ENCODE measurements at regions not wholly inside any gene's neighbourhood (a gene's known extent, or its start where the extent isn't known, plus 50 kb on each side); places are given as distances from the start of the nearest gene placed in this dataset.
"Not testable (repeated sequence)": the region's sequence is repeated elsewhere in the genome, so short reads cannot be mapped to it uniquely, and the experiment has no call there.

DNA sequence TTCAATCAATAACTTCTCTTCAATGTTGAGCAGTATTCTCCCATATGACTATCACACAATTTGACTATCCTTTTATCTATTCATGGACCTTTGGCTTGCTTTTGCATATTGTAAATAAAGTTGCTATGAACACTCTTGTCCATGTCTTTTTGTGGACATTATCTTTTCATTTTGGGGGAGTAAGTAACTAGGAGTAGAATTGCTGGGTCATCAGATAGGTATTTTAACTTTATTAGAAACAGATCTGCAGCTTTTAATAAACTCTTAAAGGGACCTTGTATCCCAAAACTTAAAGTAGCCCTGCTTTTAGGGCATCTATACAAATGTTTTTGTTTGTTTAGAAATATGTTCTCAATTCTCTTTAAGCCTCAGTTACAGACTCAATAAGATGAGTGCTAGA, 614.2 kb upstream of the CITED2 start:
- no peak for DNase-seq (ENCODE audit: low spot score)

DNA sequence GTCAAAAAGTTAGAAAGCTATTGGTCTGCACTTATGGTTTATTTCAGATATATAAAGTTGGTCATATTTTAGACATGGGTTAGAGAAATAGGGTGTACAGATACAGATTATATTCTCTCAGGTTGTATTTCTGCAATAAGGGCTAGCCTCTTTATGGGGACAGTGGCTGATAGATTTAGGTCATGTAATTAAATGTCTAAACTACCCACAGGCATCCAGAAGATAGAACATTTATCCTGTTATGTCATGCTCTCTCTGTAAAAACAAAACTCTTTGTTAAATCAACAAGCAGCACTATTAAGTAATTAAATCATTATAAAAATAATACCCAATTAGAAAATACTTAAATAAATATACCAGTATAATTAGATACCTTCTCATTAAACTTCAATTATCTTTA, 612.6 kb upstream of the CITED2 start:
- no peak for DNase-seq (ENCODE audit: low spot score)

DNA sequence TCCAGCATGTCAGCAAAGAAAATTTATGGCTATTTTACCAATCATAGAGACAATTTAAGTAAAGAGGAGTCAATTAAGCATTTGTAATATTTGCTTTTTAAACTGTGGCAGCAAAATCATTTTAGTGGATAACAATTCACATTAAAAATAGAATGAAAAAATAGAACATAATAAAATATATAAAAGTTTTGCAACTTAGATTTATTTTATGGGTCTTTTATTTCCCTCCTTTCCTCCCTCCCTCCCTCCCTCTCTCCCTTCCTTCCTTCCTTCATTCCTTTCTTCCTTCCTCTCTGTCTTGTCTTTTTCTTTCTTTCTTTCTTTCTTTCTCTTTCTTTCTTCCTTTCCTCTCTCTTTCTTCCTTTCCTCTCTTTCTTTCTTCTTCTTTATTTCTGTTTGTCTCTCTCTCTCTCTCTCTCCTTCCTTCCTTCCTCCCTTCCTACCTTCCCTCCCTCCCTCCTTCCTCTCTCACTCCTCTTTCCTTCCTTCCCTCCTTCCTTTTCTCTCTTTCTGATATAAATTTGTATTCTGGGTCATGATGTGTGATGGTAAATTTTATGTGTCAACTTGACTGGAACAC, 610.9 kb upstream of the CITED2 start:
- DNase-seq (ENCODE audit: low spot score) = no peak

DNA sequence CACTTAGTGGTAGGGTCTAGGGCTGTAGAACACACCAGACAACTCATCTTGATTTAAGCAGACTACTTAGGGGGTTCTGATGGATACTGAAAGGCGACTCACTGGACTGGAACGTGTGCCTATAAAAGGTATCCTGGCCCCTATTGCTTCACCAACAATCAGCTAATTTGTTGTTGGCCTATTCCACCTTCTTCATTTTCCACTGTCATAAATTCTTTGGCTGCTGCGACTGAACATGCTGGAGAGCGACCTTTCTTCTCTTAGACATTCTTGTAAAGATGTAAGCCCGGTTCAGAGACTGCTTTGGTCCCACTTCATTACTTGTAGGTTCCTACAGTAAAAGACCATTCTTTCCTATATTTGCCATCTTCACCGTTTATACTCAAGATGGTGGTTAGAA, 609.9 kb upstream of the CITED2 start:
- no peak for DNase-seq (ENCODE audit: low spot score)

DNA sequence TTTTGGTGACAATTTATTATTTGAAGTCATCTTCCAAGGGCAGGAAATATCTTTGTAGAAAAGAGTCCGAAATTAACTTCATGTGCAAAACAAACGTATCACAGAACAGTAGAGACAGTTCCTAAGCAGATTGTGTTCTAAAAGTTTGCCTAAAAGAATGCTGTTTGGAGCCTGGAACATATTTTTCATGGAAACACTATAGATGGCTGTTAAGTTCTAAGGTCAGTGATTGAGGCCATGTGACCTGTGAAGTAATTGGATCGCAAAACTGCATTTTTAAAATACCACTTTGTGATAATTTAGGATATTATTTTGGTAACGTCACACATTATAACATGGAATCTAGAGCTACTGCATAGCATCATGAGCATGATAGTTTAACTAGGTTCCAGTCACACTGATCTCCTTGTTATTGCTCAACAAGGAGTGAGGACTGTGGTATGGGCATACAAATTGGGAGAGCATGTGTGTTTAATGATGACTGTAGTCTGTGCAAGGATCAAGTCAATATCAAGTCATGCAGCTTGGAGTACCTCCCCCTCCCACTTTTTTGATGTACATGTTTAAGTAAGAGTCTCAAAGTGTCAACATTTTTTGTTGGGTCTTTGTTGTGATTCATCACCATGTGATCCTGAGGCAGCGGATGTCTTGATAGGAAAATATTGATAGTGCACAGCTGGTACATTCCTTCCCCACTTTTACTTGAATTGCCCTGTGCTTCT, 609.3 kb upstream of the CITED2 start:
- DNase-seq (ENCODE audit: low spot score) = no peak

DNA sequence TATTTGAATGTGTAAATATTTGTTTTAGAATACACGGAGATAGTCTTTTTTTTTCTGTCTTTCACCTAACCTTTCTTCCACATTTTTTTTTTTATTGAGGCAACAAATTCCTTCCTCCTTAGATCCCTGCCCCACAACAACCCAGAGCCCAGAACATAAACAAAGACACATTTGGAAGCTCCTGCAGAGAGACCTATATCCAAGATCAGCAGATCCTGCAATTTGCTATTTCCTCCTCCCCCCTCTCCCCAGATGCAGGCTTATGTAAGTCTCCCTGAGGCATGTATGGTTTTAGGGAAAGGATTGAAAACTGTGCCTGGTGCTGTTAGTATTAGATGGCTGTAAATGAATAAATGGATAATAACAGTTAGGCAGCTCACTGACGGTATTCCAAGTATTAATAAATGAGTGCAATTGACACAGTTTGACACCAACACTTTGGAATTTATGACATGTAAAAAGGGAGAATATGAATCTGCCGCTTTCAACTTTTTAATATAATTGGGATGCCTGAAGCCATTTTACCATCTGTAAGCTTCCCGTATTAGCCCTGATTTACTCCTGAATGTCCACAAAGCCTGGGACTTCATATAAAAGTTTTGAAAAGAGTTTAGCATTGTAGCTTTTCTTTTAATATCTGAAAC, 608.3 kb upstream of the CITED2 start:
- no peak for DNase-seq (ENCODE audit: low spot score)

DNA sequence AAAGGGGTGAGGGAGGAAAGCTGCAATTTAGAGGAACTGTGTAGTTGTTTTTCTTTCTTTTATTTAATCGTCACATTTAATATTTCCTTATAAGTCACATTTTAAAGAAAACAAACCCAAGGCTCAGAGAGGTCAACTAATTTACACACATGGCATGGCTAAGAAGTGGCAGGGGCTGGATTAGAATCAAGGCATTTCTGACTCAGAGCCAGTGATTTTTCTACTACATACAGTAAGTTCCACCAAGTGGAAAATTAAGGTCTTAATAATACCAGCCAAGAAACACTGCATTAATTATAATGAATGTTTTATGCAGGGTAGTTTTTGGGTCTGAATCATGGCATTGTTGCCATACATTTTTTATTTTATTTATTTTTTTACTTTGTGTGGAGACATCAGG, 607.7 kb upstream of the CITED2 start:
- no peak for DNase-seq (ENCODE audit: low spot score)

DNA sequence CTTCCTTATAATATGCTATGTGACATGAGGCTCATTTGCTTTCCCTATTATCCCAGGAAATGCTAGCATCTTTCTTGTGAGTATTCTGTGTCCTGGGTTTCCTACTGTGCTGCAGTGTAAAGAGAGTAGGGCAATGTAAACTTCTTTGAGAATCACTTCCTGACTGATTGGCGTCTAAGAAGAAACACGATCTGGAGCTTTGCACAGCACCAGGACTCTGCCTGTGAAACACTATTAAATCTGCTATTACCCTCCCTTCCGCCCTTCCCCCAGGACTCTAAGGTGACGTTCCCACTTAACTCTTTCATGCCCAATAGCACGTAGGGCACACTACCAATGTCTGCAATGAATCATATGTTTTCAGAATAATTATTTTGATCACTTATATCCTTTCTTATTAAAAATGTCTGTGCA, 607.3 kb upstream of the CITED2 start:
- no peak for DNase-seq (ENCODE audit: low spot score)

DNA sequence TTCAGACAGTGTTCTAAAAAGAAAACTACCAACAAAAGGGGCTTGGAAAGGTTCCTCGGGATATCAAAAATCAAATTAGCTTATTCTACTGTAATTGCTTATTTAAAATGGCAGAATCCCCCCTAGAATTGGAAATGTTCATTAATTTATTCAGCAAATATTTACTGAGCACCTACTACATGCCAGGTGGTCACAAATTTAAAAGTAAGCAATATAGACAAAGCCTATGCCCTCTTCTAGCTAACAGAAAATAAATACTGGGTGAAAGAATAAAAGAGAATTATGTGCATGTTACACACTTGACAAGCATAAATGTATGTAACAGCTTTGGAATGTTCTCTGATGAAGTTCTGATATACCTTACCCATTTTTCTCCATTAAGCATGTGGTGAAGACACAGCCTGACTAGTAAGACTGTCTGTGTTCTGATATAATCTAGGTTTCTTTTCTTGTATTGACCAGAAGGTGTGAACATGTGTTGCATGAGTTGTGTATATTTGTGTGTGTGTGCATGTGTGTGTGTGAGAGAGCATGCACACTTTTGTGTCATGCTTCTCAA, 606.7 kb upstream of the CITED2 start:
- DNase-seq (ENCODE audit: low spot score) = no peak

DNA sequence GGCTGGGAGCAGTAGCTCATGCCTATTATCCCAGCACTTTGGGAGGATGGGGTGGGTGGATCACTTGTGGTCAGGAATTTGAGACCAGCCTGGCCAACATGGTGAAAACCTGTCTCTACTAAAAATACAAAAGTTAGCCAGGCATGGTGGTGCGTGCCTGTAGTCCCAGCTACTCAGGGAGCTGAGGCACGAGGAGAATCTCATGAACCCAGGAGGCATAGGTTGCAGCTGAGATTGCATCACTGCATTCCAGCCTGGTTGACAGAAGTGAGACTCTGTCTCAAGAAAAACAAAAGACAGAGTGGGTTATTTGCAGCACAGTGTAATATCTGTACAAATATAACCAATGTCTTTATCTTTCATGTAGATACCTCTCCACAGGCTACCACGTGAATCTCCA, 606.2 kb upstream of the CITED2 start:
- not testable (repeated sequence) for DNase-seq (ENCODE audit: low spot score)

DNA sequence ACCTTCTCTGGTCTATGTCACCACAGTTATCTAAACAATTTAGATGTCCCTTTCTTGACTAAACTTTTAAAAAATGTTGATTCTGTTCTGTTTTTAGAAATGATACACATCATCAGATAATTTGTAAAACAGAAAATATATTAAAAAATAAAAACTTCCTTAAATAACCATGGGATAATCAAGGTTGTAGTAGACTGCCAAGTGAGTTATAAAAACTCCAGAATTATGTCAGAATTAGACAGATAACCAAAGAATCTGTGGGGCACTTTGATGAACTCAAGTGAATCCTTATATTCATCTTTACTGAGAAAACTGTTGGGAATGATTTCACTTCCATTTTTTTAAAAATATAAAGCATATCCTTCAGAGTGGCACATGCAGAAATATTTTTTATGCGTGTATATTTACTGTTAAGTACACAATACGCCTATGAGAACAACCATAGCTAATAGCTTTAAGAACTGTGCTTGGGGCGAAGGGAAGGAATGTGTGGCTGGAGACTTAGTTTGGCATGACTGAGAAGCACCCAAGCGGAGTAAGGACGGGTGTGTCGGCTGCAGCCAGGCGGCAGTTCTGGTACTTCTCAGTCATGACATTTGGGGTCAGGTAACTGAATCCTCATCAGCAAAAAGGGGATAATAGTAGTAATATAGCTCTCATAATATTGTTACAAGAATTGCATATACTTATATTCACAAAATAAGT, 604.7 kb upstream of the CITED2 start:
- DNase-seq (ENCODE audit: low spot score) = no peak

DNA sequence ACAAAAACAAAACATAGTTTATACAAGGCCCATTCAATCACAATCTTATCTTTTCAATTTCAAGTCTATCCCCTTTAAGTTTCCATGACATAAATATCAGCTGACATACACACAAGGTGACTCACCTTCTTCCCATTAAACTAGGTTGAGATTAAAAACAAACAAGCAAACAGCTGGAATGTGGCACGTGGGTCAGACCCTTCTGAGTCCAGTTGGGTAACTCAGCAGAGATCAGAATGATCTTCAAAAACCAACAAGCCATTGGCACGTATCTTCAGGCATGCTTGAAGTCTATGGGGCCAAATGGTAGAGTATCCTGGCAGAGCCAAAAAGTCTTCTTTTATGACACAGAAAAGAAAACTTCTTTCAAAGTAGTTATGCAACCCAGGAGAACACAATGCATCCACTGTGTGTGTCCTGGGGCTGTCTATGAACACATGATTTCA, 603.5 kb upstream of the CITED2 start:
- no peak for DNase-seq (ENCODE audit: low spot score)

DNA sequence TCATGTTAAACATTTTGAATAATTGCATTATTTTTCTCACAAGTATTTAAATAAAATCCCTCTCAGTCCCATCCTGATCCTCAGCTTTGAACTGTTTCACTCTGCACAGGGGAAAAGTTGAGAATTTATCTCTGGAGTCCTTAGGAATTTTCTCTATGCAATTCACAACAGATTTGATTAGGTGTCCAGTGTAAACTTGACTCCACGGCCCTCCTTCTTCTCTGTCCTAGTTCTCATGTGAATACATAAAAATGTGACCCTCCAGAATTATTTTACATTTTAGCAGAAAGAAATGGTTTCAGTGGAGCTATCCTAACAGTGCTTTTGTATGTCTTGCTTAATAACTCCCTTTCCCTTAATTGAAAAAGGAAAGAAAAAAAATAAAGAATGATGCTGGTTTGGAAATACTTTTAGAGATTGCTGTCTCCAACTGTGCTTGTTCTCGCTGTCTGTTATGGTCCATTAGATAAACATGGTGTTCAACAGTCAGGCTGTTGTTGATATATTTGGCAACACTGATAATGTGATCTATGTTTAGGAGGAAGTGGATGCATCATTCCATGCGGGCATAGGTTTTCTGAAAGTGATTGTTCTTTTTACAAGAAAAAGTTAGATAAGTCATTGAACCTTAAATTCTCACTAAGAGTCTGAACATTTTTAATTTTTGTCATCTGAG, 599.4 kb upstream of the CITED2 start:
- no peak for DNase-seq (ENCODE audit: low spot score)

DNA sequence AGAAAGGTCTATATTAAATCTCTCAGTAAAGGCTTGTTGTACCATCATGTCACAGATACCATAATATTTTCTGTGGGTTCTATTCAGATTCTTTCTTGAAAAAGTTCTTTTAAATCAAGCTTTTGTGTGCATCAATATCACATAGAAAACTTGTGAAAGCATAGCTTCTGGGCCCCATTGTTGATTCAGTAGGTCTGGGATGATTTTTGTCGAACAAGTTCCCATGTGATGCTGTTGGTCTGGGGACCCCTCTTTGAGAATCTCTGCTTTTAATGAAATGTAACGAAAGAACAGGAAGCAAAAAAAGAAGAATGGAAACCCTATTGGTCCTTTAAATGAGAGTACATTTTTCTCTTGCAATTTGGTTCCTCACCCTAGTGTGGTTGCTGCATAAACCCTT, 597.7 kb upstream of the CITED2 start:
- DNase-seq (ENCODE audit: low spot score) = no peak

DNA sequence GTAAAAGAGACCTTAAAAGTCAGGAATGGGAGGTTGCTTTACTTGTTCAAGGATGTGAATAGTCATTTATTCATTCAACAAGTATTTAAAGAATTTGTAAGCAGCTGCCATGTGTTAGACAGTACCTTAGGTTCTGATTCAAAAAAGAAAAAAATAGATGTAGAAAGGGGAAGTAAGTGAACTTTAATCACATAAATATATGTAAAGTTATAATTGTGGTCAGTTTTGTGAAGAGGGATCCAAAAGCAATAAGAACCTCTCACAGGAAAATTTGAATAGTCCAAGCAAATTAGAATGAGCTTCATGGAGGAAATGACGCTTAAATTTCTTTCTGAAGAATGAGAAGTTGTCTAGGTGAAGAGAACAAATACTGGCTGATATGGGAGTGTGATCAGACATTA, 596.1 kb upstream of the CITED2 start:
- DNase-seq (ENCODE audit: low spot score) = no peak

DNA sequence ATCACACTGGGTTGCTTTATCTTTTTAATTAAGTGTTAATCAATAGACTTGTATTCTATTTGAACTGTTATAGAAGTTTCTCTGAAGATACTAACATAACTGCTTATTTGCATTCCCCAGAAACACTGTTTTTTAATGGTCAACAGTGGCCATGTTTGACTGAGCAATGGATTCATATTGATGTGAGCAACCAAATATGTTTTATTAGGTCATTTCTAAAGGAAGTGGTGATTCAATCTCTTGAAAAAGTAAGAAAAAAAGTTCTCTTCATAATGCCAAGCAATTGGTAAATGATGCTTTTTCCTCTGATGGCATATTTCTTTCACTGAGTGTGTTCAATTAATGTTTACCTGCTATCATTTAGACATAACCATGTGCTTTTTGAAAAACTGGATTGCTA, 593.0 kb upstream of the CITED2 start:
- no peak for DNase-seq (ENCODE audit: low spot score)

DNA sequence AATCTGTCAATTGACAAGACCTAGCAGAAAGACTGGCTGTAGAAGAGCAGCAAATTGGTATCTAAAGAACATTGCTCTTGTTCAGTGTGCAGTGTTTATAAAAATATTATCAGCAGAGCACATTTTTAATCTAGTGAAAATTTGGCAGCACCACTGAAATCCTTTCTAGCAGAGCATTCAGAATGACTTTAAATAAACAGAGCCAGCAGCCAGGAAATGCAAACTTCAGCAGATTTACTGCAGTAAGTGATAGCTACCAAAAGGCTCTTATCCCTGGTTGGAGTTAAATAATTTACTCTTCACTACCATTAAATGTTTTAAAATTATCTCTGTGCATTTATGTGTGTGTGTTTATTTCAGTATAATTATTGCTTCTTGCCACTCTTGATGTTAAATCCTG, 590.9 kb upstream of the CITED2 start:
- DNase-seq (ENCODE audit: low spot score) = no peak

DNA sequence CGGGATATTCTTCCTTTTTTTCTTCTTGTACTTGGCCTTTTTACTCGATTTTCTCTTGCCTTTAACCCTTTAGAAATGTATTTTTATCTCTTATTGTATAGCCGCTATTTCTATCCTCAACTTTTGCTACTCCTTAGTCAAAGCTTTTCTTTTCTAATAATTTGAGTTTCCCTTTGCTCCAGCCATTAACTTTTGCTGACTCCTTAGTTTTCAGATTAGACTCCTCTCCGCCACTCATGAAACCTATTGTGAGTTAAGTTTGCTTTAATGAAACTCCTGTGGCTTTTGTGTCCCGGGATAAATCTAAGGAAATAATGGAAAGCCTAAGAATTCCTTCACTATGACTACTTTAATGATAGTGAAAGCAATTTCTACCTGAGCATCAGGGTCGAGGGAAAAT, 590.3 kb upstream of the CITED2 start:
- no peak for DNase-seq (ENCODE audit: low spot score)

DNA sequence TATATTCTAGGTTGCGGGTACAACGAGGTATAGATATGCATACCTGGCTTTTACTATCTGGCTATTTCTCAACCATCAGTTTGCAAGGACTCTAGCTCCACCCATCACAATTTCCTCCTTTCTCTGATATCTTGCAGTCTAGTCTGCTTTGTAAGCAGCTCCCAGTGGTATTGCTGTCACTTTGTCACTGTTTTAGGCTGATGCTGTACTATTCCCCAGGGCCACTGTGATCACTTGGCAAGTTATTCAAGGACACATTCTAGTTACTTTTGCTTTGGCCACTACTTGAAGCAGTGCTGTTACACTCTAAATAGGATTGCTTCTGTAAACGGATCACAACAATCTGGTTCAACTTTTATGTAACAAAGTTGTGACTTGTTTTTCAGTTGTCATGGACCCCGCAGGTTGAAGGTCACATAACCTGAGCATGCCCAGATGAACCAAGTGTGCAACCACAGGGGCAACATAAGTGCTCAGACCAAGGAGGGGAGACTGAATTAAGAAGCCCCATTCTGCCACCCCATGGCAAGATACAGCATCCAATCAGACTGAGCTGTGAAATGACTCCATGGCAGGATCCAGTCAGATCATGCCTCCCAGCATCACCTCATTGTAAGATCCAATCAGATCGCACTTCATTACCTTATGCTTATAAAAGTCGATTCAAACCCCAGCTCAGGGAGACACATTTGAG, 588.4 kb upstream of the CITED2 start:
- DNase-seq (ENCODE audit: low spot score) = no peak

DNA sequence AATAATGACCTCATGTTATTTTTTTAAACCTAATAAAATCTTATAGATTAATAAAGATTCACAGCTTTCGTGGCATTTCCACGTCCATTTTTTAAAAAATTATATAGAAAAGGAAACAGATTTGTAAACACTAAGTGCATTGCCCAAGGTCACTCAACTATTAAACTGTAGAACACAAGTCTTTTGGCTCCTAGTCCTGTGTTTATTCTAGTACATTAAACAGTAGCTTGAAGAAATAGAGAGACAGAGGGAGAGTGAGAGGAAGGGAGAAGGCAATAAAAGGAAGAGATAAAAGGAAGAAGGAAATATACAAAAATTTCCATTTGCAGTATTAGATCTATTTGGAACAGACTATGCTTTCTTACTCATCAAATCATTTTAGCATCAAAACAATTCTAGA, 586.7 kb upstream of the CITED2 start:
- DNase-seq (ENCODE audit: low spot score) = no peak

DNA sequence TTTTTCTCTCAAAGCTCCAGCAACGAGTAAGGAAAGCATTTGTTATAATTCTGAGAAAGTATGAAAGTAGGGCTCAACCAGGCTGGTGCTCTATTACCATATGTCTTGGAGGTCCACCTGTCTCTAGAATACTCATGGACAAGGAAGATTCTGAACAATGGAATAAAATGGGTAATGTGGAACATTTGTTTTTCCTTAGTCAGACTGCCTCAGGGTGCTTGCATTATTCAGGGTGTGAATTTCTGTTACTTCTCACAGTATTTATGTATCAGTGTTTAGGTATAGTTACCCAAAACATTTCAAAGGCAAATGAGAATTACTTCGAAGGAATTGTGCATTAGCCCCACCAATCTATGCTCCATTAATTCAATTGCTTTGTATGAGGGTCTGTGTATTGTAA, 586.2 kb upstream of the CITED2 start:
- no peak for DNase-seq (ENCODE audit: low spot score)
